Aorta (tissue), 5 donors: ENCODE measurements at regions not wholly inside any gene's neighbourhood (a gene's known extent, or its start where the extent isn't known, plus 50 kb on each side); places are given as distances from the start of the nearest gene placed in this dataset.
"Not testable (repeated sequence)": the region's sequence is repeated elsewhere in the genome, so short reads cannot be mapped to it uniquely, and the experiment has no call there.

ENCODE experiments used
- ATAC-seq: fragments of 200-7000 bp; cut with Tn5 transposase; one replicate; pipeline ENCODE4 v1.9.1; 2022; ENCODE audit warnings: moderate library complexity; ENCODE audit not compliant: low FRiP score
- DNase-seq, 2 donors: peaks; one replicate each; pipeline ENCODE4 v3.0.0-alpha.2; 2020
- H3K27ac ChIP-seq, 2 donors: one replicate each; pipeline ENCODE4 v1.5.1; 2013; ENCODE audit warnings: low read length in 2 of 2, mild to moderate bottlenecking in 2 of 2, moderate library complexity in 2 of 2, control low read depth in 1 of 2, inconsistent platforms in 1 of 2, low read depth in 1 of 2
- H3K27me3 ChIP-seq, 2 donors: one replicate each; pipeline ENCODE4 v1.6.1; 2013; ENCODE audit warnings: control low read depth in 1 of 2, low read length in 1 of 2, mild to moderate bottlenecking in 1 of 2, moderate library complexity in 1 of 2; ENCODE audit not compliant: insufficient read depth in 2 of 2, control insufficient read depth in 1 of 2
- H3K36me3 ChIP-seq, 2 donors: one replicate each; pipeline ENCODE4 v1.6.1; 2013; ENCODE audit warnings: control low read depth in 1 of 2, low read length in 1 of 2, mild to moderate bottlenecking in 1 of 2; ENCODE audit not compliant: insufficient read depth in 2 of 2, control insufficient read depth in 1 of 2
- H3K4me1 ChIP-seq, 2 donors: one replicate each; pipeline ENCODE4 v1.6.1; 2013; ENCODE audit warnings: low read length in 2 of 2, control low read depth in 1 of 2, mild to moderate bottlenecking in 1 of 2, moderate library complexity in 1 of 2; ENCODE audit not compliant: insufficient read depth in 2 of 2, control insufficient read depth in 1 of 2
- H3K4me3 ChIP-seq, 2 donors: one replicate each; pipeline ENCODE4 v1.5.1; 2013; ENCODE audit warnings: low read length in 2 of 2, control low read depth in 1 of 2, mild to moderate bottlenecking in 1 of 2
- H3K9me3 ChIP-seq: one replicate; pipeline ENCODE4 v1.6.1; 2013; ENCODE audit warnings: mild to moderate bottlenecking, low read length; ENCODE audit not compliant: control insufficient read depth
- WGBS, 2 donors: extraction: QIAGEN DNeasy Blood & Tissue Kit; methylation state at CpG; one replicate each; pipeline ENCODE4 v1.1.7; 2013; 5-methylcytosine and 5-hydroxymethylcytosine counted together
- intact Hi-C, 2 donors: fragments of 100-400 bp; cut with DNase I; formaldehyde crosslinking; loops; one replicate each; pipeline versions ENCODE4 v1.14.2 to v1.15.0; 2022
- donor health status: healthy with polysubstance abuse.
- donor health status: Bipolar disorder and iron deficiency.
- donor health status: DM: no; HTN: no; CAD: no.
- donor health status: DM: no; HTN: no; CAD: no.
- donor health status: DM: yes; HTN: yes; CAD: no.

DNA sequence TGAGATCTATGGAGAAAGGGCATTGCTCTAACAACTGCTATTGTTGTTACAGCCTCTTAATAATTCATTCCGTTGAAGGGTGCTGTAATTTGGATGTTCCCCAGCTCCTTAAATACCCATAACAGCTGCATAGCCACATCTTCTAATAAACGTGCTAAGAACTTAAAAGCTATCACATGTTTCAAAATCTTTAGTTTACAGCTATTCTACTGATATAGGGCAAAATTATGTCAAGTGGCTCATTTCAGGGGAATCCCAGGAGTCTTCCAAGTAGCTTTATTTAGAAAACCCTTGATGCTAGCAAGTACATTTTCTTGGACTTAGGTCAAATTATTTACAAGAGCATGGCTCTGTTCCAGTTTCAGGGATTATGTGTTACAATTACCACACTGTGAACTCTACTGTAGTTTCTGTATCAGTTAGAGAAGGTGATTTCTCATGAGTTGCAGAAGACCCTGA, 990.4 kb upstream of the ACO1 start:
- WGBS, 2 donors = 5 to 8% methylated on average over 2 of the region's 2 CpGs

GRCh38 chr9:31412081-31412480, 972.4 kb upstream of the ACO1 start:
- no peaks in the 10 kb centered on the region for H3K9me3 ChIP-seq
- DNase-seq (no peak), ATAC-seq (no peak)
- H3K36me3 ChIP-seq = no peaks in the 10 kb centered on the region
- no peak overlapping the region for H3K27ac ChIP-seq
- H3K4me1 ChIP-seq = no peaks in the 10 kb centered on the region
- intact Hi-C loops = no loop called here
- H3K4me3 ChIP-seq = no peak overlapping the region
- no peaks in the 10 kb centered on the region for H3K27me3 ChIP-seq

More for the DNA sequence above, 990.4 kb upstream of the ACO1 start:
- Histone ChIP-seq H3K4me3 (no peak overlapping the region), H3K27me3 (no peaks in the 10 kb centered on the region), H3K9me3 (no peaks in the 10 kb centered on the region), H3K4me1 (no peaks in the 10 kb centered on the region), H3K27ac (no peak overlapping the region), H3K36me3 (no peaks in the 10 kb centered on the region)
- DNase-seq (no peak), ATAC-seq (no peak)
- intact Hi-C loops = no loop called here

DNA sequence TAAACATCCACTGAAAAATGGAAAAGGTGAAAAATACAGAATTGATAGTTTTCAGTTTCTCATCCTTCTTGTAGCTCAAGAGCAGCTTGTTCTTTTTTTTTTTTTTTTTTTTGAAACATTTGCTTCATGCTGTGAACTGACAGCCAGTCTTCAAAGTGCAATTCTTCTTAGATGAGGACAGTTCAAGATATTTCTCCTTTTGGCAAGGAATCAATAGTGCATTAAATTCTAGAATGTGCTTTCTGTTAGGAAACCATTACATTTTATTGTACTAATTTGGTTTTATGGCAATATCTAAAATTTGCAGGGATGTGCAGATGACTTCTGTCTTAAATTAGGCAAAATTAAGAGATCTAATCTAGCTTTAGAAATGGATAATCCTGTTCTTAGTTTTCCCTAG, 969.3 kb upstream of the ACO1 start:
- intact Hi-C loops = no loop called here
- no peaks in the 10 kb centered on the region for H3K36me3 ChIP-seq
- no peaks in the 10 kb centered on the region for H3K9me3 ChIP-seq
- H3K27ac ChIP-seq = no peak overlapping the region
- no peaks in the 10 kb centered on the region for H3K27me3 ChIP-seq
- H3K4me1 ChIP-seq = no peaks in the 10 kb centered on the region
- DNase-seq (no peak), ATAC-seq (no peak)
- H3K4me3 ChIP-seq = no peak overlapping the region

GRCh38 chr9:31418419-31418818, 966.0 kb upstream of the ACO1 start:
- intact Hi-C loops = no loop called here
- DNase-seq (no peak), ATAC-seq (no peak)
- H3K36me3 ChIP-seq = no peaks in the 10 kb centered on the region
- 87 to 88% methylated on average over 4 of the region's 4 CpGs for WGBS, 2 donors
- no peak overlapping the region for H3K4me3 ChIP-seq
- H3K27me3 ChIP-seq = no peaks in the 10 kb centered on the region
- no peaks in the 10 kb centered on the region for H3K4me1 ChIP-seq
- H3K9me3 ChIP-seq = no peaks in the 10 kb centered on the region
- H3K27ac ChIP-seq = no peak overlapping the region

GRCh38 chr9:31443630-31444457, 940.6 kb upstream of the ACO1 start:
- DNase-seq, H3K36me3 ChIP-seq, H3K27me3 ChIP-seq, intact Hi-C loops, H3K4me3 ChIP-seq, H3K9me3 ChIP-seq, H3K4me1 ChIP-seq, H3K27ac ChIP-seq, ATAC-seq: not testable (repeated sequence)
- WGBS, 2 donors = 47 to 57% methylated on average over 7 of the region's 7 CpGs

DNA sequence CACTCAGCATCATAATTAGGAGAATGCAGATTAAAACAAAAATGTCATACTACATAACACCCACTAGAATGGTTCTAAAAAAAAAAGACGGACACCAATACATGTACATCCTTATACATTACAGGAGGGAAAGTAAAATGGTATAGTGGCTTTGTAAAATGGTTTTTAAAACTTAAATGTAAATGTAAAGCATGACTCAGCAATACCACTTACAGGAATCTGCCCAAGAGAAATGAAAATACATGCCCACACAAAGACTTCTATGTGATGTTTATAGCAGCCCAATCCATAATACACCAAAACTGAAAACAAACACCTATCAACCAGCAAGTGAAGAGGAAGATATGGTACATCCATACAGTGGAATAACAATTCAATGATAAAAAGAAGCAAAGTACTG, 939.1 kb upstream of the ACO1 start:
- H3K27me3 ChIP-seq = no peaks in the 10 kb centered on the region
- no peak overlapping the region for H3K27ac ChIP-seq
- no peaks in the 10 kb centered on the region for H3K9me3 ChIP-seq
- H3K4me3 ChIP-seq = no peak overlapping the region
- ATAC-seq (no peak), DNase-seq (no peak)
- H3K36me3 ChIP-seq = no peaks in the 10 kb centered on the region
- intact Hi-C loops = no loop called here
- 86 to 94% methylated on average over 1 of the region's 1 CpG for WGBS, 2 donors
- H3K4me1 ChIP-seq = no peaks in the 10 kb centered on the region

- H3K36me3 ChIP-seq = no peaks in the 10 kb centered on the region
- no peak overlapping the region for H3K27ac ChIP-seq
- ATAC-seq (no peak), DNase-seq (no peak)
- no peaks in the 10 kb centered on the region for H3K4me1 ChIP-seq
- no peak overlapping the region for H3K4me3 ChIP-seq
- H3K27me3 ChIP-seq = no peaks in the 10 kb centered on the region
- WGBS, 2 donors = 95 to 97% methylated on average over 4 of the region's 4 CpGs
- intact Hi-C loops = no loop called here
- no peaks in the 10 kb centered on the region for H3K9me3 ChIP-seq
These were observed 938.5 kb upstream of the ACO1 start for GRCh38 chr9:31445960-31446359.

DNA sequence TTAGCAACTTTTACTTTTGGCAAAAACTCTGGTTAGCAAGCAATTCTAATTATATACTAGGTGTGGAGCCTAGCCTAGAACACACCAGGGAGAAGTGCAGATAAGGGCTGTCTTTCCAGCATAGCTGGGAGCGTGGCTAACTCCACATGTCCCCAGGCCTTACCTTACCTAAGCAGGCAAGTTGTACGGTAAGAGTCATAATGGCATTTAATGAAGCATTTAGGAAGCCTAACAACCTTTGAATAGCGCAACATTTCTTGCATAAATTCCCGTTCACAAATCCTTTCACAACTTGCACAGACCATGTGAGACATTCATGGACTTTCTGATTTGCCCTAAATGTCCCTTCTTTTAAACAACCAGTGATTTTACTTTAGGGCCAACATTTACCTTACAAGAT, 917.4 kb upstream of the ACO1 start:
- H3K27me3 ChIP-seq = no peaks in the 10 kb centered on the region
- no peak overlapping the region for H3K4me3 ChIP-seq
- ATAC-seq (no peak), DNase-seq (no peak)
- no peak overlapping the region for H3K27ac ChIP-seq
- no peaks in the 10 kb centered on the region for H3K9me3 ChIP-seq
- H3K4me1 ChIP-seq = no peaks in the 10 kb centered on the region
- intact Hi-C loops = loop anchor here in 1 of 2 donors (10.0 kb wide), 1 partner anchor 58 kb away; no protein-coding TSS in a partner anchor
- 80 to 81% methylated on average over 4 of the region's 4 CpGs for WGBS, 2 donors
- no peaks in the 10 kb centered on the region for H3K36me3 ChIP-seq

GRCh38 chr9:31470051-31470450, 914.4 kb upstream of the ACO1 start:
- DNase-seq (no peak), ATAC-seq (no peak)
- no peaks in the 10 kb centered on the region for H3K36me3 ChIP-seq

More at GRCh38 chr9:31470051-31470450, 914.4 kb upstream of the ACO1 start:
- no peak overlapping the region for H3K27ac ChIP-seq
- intact Hi-C loops = no loop called here
- no peaks in the 10 kb centered on the region for H3K27me3 ChIP-seq
- 73 to 77% methylated on average over 5 of the region's 5 CpGs for WGBS, 2 donors
- peaks cover 3% of the 10 kb centered on the region for H3K9me3 ChIP-seq
- H3K4me1 ChIP-seq = no peaks in the 10 kb centered on the region
- no peak overlapping the region for H3K4me3 ChIP-seq
